GM23338 (cell line): ENCODE measurements at regions not wholly inside any gene's neighbourhood (a gene's known extent, or its start where the extent isn't known, plus 50 kb on each side); places are given as distances from the start of the nearest gene placed in this dataset.

ENCODE experiments used
- ATAC-seq: fragments of 200-7000 bp; cut with Tn5 transposase; 3 replicates; pipeline ENCODE4 v1.9.1; 2020
- DNase-seq: peaks from one replicate; pipeline ENCODE4 v3.0.0-alpha.2; 2015; ENCODE audit warnings: low spot score
- H2AFZ ChIP-seq: fragments of 200-600 bp; sonication (generic); 2 replicates; pipeline ENCODE4 v1.8.0; 2016; ENCODE audit warnings: antibody characterized with exemption, mild to moderate bottlenecking, moderate library complexity
- H3F3A ChIP-seq: fragments of 200-600 bp; sonication (generic); replicated peaks from 2 replicates; pipeline ENCODE4 v1.8.0; 2017; ENCODE audit warnings: antibody characterized with exemption, mixed run types, low read depth
- H3K27ac ChIP-seq: fragments of 200-600 bp; sonication (generic); 2 replicates; pipeline ENCODE4 v1.6.1; 2016; ENCODE audit warnings: low read depth
- H3K27me3 ChIP-seq: fragments of 200-600 bp; sonication (generic); 2 replicates; pipeline ENCODE4 v1.8.0; 2016; ENCODE audit warnings: mild to moderate bottlenecking, mixed run types, moderate library complexity; ENCODE audit not compliant: insufficient read depth
- H3K36me3 ChIP-seq: fragments of 200-600 bp; sonication (generic); 2 replicates; pipeline ENCODE4 v1.8.0; 2016; ENCODE audit warnings: mild to moderate bottlenecking; ENCODE audit not compliant: insufficient read depth
- H3K4me1 ChIP-seq: fragments of 200-600 bp; sonication (generic); 2 replicates; pipeline ENCODE4 v1.8.0; 2016; ENCODE audit warnings: mild to moderate bottlenecking, moderate library complexity; ENCODE audit not compliant: insufficient read depth
- H3K4me2 ChIP-seq: fragments of 200-600 bp; sonication (generic); 2 replicates; pipeline ENCODE4 v1.7.1; 2017; ENCODE audit warnings: mixed run types
- H3K4me3 ChIP-seq: fragments of 200-600 bp; sonication (generic); 2 replicates; pipeline ENCODE4 v1.6.1; 2016; ENCODE audit warnings: mixed run types
- H3K79me2 ChIP-seq: fragments of 200-600 bp; sonication (generic); replicated peaks from 2 replicates; pipeline ENCODE4 v1.8.0; 2017; ENCODE audit warnings: mild to moderate bottlenecking; ENCODE audit not compliant: insufficient read depth
- H3K9me2 ChIP-seq: fragments of 200-600 bp; sonication (generic); 2 replicates; pipeline ENCODE4 v1.8.0; 2017; ENCODE audit not compliant: insufficient read depth
- H4K20me1 ChIP-seq: fragments of 200-600 bp; sonication (generic); replicated peaks from 2 replicates; pipeline ENCODE4 v1.8.0; 2017; ENCODE audit warnings: mild to moderate bottlenecking; ENCODE audit not compliant: insufficient read depth
- H3K27ac Mint-ChIP-seq: 2 replicates; pipeline ENCODE4 v1.8.0; 2020; ENCODE audit warnings: inconsistent platforms, mild to moderate bottlenecking, moderate library complexity, mixed read lengths
- H3K27me3 Mint-ChIP-seq: 3 replicates; pipeline ENCODE4 v1.8.0; 2022; ENCODE audit warnings: low read depth, mild to moderate bottlenecking, moderate library complexity, mixed read lengths, inconsistent platforms; ENCODE audit not compliant: insufficient read depth, poor library complexity
- H3K36me3 Mint-ChIP-seq: 3 replicates; pipeline ENCODE4 v1.8.0; 2021; ENCODE audit warnings: low read depth, mild to moderate bottlenecking, inconsistent platforms, moderate library complexity, mixed read lengths
- H3K4me1 Mint-ChIP-seq: 3 replicates; pipeline ENCODE4 v1.8.0; 2020; ENCODE audit warnings: mild to moderate bottlenecking, inconsistent platforms, mixed read lengths
- H3K4me3 Mint-ChIP-seq: 3 replicates; pipeline ENCODE4 v1.8.0; 2021; ENCODE audit warnings: moderate library complexity, mild to moderate bottlenecking, inconsistent platforms, mixed read lengths
- H3K9me3 Mint-ChIP-seq: 3 replicates; pipeline ENCODE4 v1.8.0; 2020; ENCODE audit warnings: moderate library complexity, mild to moderate bottlenecking, inconsistent platforms, mixed read lengths
- CREB1 ChIP-seq: fragments of 250-450 bp; sonication (Bioruptor Pico); IDR thresholded peaks from 2 replicates; pipeline ENCODE4 v1.5.0; 2020; ENCODE audit warnings: low read depth, mild to moderate bottlenecking, moderate library complexity
- EZH2 ChIP-seq: fragments of 200-600 bp; sonication (generic); IDR thresholded peaks from one replicate; pipeline ENCODE4 v1.8.0; 2017; ENCODE audit warnings: antibody characterized with exemption, mild to moderate bottlenecking, low read depth; ENCODE audit not compliant: unreplicated experiment
- EZH2phosphoT487 ChIP-seq: fragments of 200-600 bp; sonication (generic); IDR thresholded peaks from one replicate; pipeline ENCODE4 v1.8.1; 2018; ENCODE audit warnings: antibody characterized with exemption; ENCODE audit not compliant: unreplicated experiment
- JUNB ChIP-seq: IDR thresholded peaks from one replicate; pipeline ENCODE4 v1.6.1; 2016; ENCODE audit warnings: antibody characterized with exemption; ENCODE audit not compliant: unreplicated experiment
- NANOG ChIP-seq: IDR thresholded peaks from 2 replicates; pipeline ENCODE4 v1.6.1; 2016; ENCODE audit warnings: antibody characterized with exemption, borderline replicate concordance
- STAT1 ChIP-seq: IDR thresholded peaks from one replicate; pipeline ENCODE4 v1.6.1; 2016; ENCODE audit warnings: antibody characterized with exemption; ENCODE audit not compliant: unreplicated experiment
- ZNF114 ChIP-seq: fragments of 250-450 bp; sonication (Bioruptor Pico); IDR thresholded peaks from 2 replicates; pipeline ENCODE4 v1.5.0; 2020; ENCODE audit warnings: mild to moderate bottlenecking, moderate library complexity
- TF ChIP-seq, protein P1 (sequence below): IDR thresholded peaks from one replicate; pipeline ENCODE4 v1.6.1; 2018; ENCODE audit warnings: antibody characterized with exemption; ENCODE audit not compliant: unreplicated experiment
- TF ChIP-seq, protein P2 (sequence below): IDR thresholded peaks from 2 replicates; pipeline ENCODE4 v1.6.1; 2016; ENCODE audit warnings: antibody characterized with exemption
- TF ChIP-seq, protein P3 (sequence below), 2 experiments: fragments of 200-600 bp in 1 of 2; sonication (generic) in 1 of 2; conservative IDR thresholded peaks; 2 replicates each; pipeline versions ENCODE4 v1.5.1 to v1.6.1; 2016 to 2017; ENCODE audit warnings: antibody characterized with exemption in 2 of 2, low read depth in 2 of 2, mild to moderate bottlenecking in 2 of 2, moderate library complexity in 1 of 2

DNA sequence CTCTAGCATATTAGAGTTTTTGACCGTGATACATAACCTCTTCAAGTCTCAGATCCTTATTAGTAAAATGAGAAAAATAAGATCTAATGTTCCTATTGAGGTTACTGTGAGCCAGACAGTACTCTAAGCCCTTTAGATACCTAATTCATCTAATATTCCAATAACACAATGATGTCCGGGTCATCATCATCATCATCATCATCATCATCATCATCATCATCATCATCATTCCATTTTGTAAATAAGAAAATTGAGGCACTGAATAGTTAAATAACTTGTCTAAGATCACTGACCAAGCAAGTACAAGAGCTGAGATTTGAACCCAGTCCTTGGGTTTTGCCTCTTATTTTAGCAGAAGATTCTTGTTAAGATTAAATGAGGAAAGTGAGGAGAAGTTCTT, 643.0 kb downstream of the HDGFL1 start:
- TF ChIP-seq, protein P1, sequence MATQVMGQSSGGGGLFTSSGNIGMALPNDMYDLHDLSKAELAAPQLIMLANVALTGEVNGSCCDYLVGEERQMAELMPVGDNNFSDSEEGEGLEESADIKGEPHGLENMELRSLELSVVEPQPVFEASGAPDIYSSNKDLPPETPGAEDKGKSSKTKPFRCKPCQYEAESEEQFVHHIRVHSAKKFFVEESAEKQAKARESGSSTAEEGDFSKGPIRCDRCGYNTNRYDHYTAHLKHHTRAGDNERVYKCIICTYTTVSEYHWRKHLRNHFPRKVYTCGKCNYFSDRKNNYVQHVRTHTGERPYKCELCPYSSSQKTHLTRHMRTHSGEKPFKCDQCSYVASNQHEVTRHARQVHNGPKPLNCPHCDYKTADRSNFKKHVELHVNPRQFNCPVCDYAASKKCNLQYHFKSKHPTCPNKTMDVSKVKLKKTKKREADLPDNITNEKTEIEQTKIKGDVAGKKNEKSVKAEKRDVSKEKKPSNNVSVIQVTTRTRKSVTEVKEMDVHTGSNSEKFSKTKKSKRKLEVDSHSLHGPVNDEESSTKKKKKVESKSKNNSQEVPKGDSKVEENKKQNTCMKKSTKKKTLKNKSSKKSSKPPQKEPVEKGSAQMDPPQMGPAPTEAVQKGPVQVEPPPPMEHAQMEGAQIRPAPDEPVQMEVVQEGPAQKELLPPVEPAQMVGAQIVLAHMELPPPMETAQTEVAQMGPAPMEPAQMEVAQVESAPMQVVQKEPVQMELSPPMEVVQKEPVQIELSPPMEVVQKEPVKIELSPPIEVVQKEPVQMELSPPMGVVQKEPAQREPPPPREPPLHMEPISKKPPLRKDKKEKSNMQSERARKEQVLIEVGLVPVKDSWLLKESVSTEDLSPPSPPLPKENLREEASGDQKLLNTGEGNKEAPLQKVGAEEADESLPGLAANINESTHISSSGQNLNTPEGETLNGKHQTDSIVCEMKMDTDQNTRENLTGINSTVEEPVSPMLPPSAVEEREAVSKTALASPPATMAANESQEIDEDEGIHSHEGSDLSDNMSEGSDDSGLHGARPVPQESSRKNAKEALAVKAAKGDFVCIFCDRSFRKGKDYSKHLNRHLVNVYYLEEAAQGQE = no peak
- no peak overlapping the region for H3K4me2 ChIP-seq
- no peaks in the 10 kb centered on the region for H3K4me1 Mint-ChIP-seq
- no peak for ATAC-seq
- H3K36me3 ChIP-seq = no peaks in the 10 kb centered on the region
- no peaks in the 10 kb centered on the region for H3K79me2 ChIP-seq
- H3K27me3 ChIP-seq = no peaks in the 10 kb centered on the region
- H3K4me1 ChIP-seq = no peaks in the 10 kb centered on the region
- no peak overlapping the region for H2AFZ ChIP-seq
- DNase-seq = no peak
- no peak overlapping the region for H3K27ac ChIP-seq
- peaks cover 1% of the 10 kb centered on the region for H3K27me3 Mint-ChIP-seq
- H4K20me1 ChIP-seq = no peaks in the 10 kb centered on the region
- no peak overlapping the region for H3K4me3 Mint-ChIP-seq
- peaks cover 23% of the 10 kb centered on the region for H3K9me3 Mint-ChIP-seq
- H3F3A ChIP-seq = no peaks in the 10 kb centered on the region
- no peak overlapping the region for H3K4me3 ChIP-seq
- no peak overlapping the region for H3K27ac Mint-ChIP-seq
- H3K9me2 ChIP-seq = peaks cover 16% of the 10 kb centered on the region
- H3K36me3 Mint-ChIP-seq = peaks cover 18% of the 10 kb centered on the region

DNA sequence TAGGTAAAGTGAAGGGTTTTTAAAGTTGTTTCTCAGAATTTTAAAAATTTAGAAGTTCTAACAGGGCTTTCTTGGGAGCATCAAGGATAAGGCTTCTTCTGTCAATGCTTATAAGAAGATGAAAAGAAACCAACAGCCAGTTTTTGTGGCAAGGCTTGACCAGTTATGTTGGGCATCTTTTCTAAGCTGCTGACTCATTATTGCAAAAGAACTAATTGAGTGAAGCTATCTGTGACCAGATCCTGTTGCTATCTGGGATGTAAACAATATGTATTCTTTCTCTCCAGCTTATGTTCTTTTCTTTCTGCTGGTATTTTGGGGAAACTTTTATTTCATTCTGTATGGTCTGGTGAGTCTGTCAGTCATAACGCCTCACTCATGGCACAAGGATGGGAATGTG, 643.8 kb downstream of the HDGFL1 start:
- Histone ChIP-seq H2AFZ (no peak overlapping the region), H3K27ac (no peak overlapping the region), H3K79me2 (no peaks in the 10 kb centered on the region), H3K4me2 (no peak overlapping the region), H4K20me1 (no peaks in the 10 kb centered on the region), H3K27me3 (no peaks in the 10 kb centered on the region), H3K36me3 (no peaks in the 10 kb centered on the region), H3F3A (no peaks in the 10 kb centered on the region), H3K4me1 (no peaks in the 10 kb centered on the region), H3K9me2 (peaks cover 16% of the 10 kb centered on the region), H3K4me3 (no peak overlapping the region)
- H3K9me3 Mint-ChIP-seq = peaks cover 17% of the 10 kb centered on the region; the same call in 2 of the 3 replicates
- no peak overlapping the region for H3K27ac Mint-ChIP-seq
- no peaks in the 10 kb centered on the region for H3K4me1 Mint-ChIP-seq
- H3K4me3 Mint-ChIP-seq = no peak overlapping the region
- H3K27me3 Mint-ChIP-seq = peaks cover 1% of the 10 kb centered on the region
- no peak for ATAC-seq
- no peak for DNase-seq
- H3K36me3 Mint-ChIP-seq = peaks cover 12% of the 10 kb centered on the region; the same call in 2 of the 3 replicates
- TF ChIP-seq CREB1 (CRISPR knock-in tag) (no peak), STAT1 (no peak), EZH2phosphoT487 (no peak), NANOG (no peak), EZH2 (no peak), ZNF114 (CRISPR knock-in tag) (no peak), JUNB (no peak)
- TF ChIP-seq, protein P1 = no peak
- TF ChIP-seq, protein P2, sequence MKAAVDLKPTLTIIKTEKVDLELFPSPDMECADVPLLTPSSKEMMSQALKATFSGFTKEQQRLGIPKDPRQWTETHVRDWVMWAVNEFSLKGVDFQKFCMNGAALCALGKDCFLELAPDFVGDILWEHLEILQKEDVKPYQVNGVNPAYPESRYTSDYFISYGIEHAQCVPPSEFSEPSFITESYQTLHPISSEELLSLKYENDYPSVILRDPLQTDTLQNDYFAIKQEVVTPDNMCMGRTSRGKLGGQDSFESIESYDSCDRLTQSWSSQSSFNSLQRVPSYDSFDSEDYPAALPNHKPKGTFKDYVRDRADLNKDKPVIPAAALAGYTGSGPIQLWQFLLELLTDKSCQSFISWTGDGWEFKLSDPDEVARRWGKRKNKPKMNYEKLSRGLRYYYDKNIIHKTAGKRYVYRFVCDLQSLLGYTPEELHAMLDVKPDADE = no peak
- TF ChIP-seq, protein P3, sequence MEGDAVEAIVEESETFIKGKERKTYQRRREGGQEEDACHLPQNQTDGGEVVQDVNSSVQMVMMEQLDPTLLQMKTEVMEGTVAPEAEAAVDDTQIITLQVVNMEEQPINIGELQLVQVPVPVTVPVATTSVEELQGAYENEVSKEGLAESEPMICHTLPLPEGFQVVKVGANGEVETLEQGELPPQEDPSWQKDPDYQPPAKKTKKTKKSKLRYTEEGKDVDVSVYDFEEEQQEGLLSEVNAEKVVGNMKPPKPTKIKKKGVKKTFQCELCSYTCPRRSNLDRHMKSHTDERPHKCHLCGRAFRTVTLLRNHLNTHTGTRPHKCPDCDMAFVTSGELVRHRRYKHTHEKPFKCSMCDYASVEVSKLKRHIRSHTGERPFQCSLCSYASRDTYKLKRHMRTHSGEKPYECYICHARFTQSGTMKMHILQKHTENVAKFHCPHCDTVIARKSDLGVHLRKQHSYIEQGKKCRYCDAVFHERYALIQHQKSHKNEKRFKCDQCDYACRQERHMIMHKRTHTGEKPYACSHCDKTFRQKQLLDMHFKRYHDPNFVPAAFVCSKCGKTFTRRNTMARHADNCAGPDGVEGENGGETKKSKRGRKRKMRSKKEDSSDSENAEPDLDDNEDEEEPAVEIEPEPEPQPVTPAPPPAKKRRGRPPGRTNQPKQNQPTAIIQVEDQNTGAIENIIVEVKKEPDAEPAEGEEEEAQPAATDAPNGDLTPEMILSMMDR (conservative IDR thresholded peaks at IDR 0.05; ENCODE audit: low read depth in 2 of 2) = no peak
